HUES64 (cell line): ENCODE measurements at regions not wholly inside any gene's neighbourhood (a gene's known extent, or its start where the extent isn't known, plus 50 kb on each side); places are given as distances from the start of the nearest gene placed in this dataset.
"Not testable (repeated sequence)": the region's sequence is repeated elsewhere in the genome, so short reads cannot be mapped to it uniquely, and the experiment has no call there.

Experiments used
- H3K27ac ChIP-seq: 2 replicates; pipeline ENCODE4 v1.7.0; 2013; ENCODE audit warnings: low read depth, low read length, inconsistent platforms
- H3K27me3 ChIP-seq: 2 replicates; pipeline ENCODE4 v1.6.1; 2013; ENCODE audit warnings: mild to moderate bottlenecking, low read length; ENCODE audit not compliant: insufficient read depth
- H3K36me3 ChIP-seq: 2 replicates; pipeline ENCODE4 v1.6.1; 2013; ENCODE audit warnings: mild to moderate bottlenecking, low read length; ENCODE audit not compliant: insufficient read depth
- H3K4me1 ChIP-seq: 2 replicates; pipeline ENCODE4 v1.6.1; 2013; ENCODE audit warnings: mild to moderate bottlenecking, low read length, moderate library complexity; ENCODE audit not compliant: insufficient read depth
- H3K4me3 ChIP-seq: 2 replicates; pipeline ENCODE4 v1.5.1; 2013; ENCODE audit warnings: mild to moderate bottlenecking, low read length, moderate library complexity
- H3K9ac ChIP-seq: 2 replicates; pipeline ENCODE4 v1.6.1; 2013; ENCODE audit warnings: mild to moderate bottlenecking, low read depth, low read length
- H3K9me3 ChIP-seq: 2 replicates; pipeline ENCODE4 v1.6.1; 2013; ENCODE audit warnings: low read depth, low read length; ENCODE audit not compliant: insufficient read depth
- WGBS: fragments of 150-250, 120-280 bp; methylation state at CpG from one replicate; pipeline ENCODE4 v1.1.7; 2013; ENCODE audit warnings: missing lambda C conversion rate; 5-methylcytosine and 5-hydroxymethylcytosine counted together

DNA sequence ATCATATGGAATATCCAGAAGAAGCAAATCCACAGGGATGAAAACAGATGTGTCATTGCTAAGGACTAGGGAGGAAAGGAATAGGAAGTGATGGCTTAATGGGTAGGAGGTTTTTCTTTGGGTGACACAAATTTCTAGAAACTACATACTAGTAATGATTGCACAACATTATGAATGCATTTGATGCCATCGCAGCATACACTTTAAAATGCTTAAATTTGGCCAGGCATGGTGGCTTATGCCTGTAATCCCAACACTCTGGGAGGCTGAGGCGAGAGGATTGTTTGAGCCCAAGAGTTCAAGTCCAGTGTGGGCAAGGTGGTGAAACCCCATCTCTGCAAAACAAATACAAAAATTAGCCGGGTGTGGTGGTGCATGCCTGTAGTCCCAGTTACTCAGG, 1370.8 kb downstream of the AACS start:
- Histone ChIP-seq H3K27ac (no peak overlapping the region), H3K9me3 (no peaks in the 10 kb centered on the region), H3K36me3 (no peaks in the 10 kb centered on the region), H3K9ac (no peak overlapping the region), H3K4me1 (0 out of 2 replicates have a peak, but pooled peaks cover 6% of the 10 kb centered on the region), H3K27me3 (no peaks in the 10 kb centered on the region), H3K4me3 (no peak overlapping the region)
- 93% methylated on average over 3 of the region's 3 CpGs for WGBS

DNA sequence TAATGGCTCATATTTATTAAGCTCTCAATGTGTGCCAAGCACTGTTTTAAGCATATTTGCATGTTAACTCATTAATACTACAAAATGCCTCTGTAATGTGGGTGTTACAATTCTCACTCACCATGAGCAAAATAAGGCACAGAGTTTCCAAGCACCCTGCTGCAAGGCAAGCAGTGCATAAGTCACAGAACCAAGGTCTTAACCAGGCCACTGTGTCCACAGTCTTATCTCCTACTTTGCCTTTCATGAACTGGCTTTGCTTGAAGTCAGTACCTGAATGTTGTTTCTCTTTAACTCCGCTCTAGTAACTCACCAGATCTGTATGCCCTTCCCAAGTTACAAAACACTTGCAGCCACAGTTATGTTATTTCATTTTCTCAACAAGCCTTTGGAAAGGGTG, 1372.7 kb downstream of the AACS start:
- no peaks in the 10 kb centered on the region for H3K9me3 ChIP-seq
- no peak overlapping the region for H3K4me3 ChIP-seq
- H3K27me3 ChIP-seq, result no peaks in the 10 kb centered on the region
- H3K4me1 ChIP-seq, result peaks cover 2% of the 10 kb centered on the region; the same call in 1 of the 2 replicates
- 90% methylated on average over 1 of the region's 1 CpG for WGBS
- H3K9ac ChIP-seq, result no peak overlapping the region
- no peaks in the 10 kb centered on the region for H3K36me3 ChIP-seq
- H3K27ac ChIP-seq, result no peak overlapping the region

DNA sequence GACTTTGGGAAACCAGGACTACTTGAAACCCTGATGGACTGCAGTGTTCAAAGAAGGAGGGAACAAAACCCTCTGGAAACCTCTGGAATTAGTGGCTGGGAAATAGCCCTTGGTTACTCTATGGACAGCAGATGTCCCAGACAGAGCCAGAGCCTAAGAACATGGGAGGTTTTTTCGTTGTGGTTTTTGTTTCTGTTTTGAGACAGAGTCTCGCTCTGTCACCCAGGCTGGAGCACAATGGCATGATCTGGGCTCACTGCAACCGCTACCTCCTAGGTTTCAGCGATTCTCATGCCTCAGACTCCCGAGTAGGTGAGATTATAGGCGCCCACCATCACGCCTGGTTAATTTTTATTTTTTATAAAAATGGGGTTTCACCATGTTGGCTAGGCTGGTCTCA, 1378.7 kb downstream of the AACS start:
- H3K4me3 ChIP-seq, result no peak overlapping the region
- H3K4me1 ChIP-seq, result peaks cover 4% of the 10 kb centered on the region; the same call in 1 of the 2 replicates
- WGBS, result 91% methylated on average over 7 of the region's 7 CpGs
- no peak overlapping the region for H3K27ac ChIP-seq
- no peaks in the 10 kb centered on the region for H3K9me3 ChIP-seq
- H3K9ac ChIP-seq, result no peak overlapping the region
- H3K27me3 ChIP-seq, result no peaks in the 10 kb centered on the region
- H3K36me3 ChIP-seq, result no peaks in the 10 kb centered on the region

DNA sequence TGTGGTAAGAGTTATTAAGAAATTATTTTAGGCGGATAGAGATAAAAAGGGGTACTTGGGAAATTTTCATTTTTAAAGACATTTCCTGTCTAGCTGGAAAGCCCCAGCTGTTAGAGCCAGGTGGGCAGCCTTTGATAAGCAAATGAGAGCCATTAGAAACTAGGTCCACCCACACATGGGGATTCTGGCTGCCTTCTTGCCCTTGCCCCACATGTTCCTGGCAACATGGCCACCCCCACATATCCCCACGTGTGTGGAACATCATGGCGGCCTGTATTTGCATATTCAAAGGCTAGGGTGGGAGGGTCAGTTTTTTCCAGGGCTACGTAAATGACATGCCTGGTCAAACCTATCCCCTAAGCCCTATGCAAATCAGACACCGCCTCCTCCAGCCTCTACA, 1382.1 kb downstream of the AACS start:
- no peak overlapping the region for H3K9ac ChIP-seq
- no peak overlapping the region for H3K27ac ChIP-seq
- no peaks in the 10 kb centered on the region for H3K9me3 ChIP-seq
- H3K4me3 ChIP-seq, result no peak overlapping the region
- no peaks in the 10 kb centered on the region for H3K36me3 ChIP-seq
- H3K4me1 ChIP-seq, result peaks cover 4% of the 10 kb centered on the region; the same call in 1 of the 2 replicates
- no peaks in the 10 kb centered on the region for H3K27me3 ChIP-seq
- 80% methylated on average over 4 of the region's 5 CpGs for WGBS

DNA sequence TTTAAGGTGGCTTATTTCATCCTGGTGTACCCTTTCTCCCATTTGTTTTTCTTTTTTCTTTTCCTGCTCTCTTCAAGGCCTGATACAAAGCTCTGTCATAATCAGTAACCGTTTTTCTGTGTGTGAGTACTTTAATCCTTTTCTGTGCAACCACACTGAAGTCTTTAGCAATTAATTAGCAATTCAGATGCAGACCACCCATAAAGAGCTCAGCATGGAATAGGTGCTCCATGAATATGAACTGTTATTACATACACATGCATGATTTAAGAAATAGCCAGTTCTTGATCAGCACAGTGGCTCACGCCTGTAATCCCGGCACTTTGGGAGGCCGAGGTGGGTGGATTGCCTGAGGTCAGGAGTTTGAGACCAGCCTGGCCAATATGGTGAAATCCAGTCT, 1386.6 kb downstream of the AACS start:
- WGBS, result 76% methylated on average over 4 of the region's 4 CpGs
- H3K9me3 ChIP-seq, result no peaks in the 10 kb centered on the region
- H3K27me3 ChIP-seq, result no peaks in the 10 kb centered on the region
- H3K4me1 ChIP-seq, result peaks cover 15% of the 10 kb centered on the region
- no peaks in the 10 kb centered on the region for H3K36me3 ChIP-seq
- no peak overlapping the region for H3K4me3 ChIP-seq
- H3K9ac ChIP-seq, result no peak overlapping the region
- no peak overlapping the region for H3K27ac ChIP-seq

DNA sequence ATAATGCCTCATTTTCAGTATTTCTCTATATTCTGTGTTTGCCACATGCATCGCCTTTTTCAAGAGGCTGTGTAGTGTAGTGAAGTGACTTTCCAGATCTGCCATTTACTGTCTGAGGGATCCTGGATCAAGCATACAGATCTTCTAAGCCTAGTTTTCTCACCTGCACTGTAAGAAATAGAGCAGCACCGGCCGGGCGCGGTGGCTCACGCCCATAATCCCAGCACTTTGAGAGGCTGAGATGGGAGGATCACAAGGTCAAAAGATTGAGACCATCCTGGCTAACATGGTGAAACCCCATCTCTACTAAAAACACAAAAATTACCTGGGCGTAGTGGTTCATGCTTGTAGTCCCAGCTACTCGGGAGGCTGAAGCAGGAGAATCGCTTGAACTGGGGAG, 1387.5 kb downstream of the AACS start:
- H3K4me3 ChIP-seq, H3K9me3 ChIP-seq, H3K9ac ChIP-seq, H3K27me3 ChIP-seq, H3K36me3 ChIP-seq: not testable (repeated sequence)
- 0 out of 2 replicates have a peak overlapping the region, but pooled peaks have one; percentile 8 for H3K27ac ChIP-seq
- peaks cover 15% of the 10 kb centered on the region for H3K4me1 ChIP-seq
- WGBS, result 96% methylated on average over 9 of the region's 9 CpGs

DNA sequence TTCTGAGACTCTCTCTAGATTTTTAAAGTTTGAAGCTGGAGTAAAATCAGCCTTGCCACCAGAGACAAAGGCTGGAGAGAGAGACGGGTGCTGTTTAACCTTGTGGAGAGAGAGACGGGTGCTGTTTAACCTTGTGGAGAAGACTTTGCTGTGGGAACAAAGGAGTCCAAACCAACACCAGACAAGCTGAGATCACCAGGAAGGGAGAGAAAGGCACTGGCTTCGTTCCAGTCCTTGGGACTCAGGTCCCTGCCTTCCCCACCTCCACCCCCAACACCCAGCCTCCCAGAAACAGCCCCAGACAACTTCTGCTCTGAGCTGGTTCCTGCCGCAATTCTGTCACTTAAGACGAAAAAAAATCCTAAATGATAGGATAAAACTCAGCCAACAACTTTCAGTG, 1389.3 kb downstream of the AACS start:
- Histone ChIP-seq H3K4me1 (peaks cover 15% of the 10 kb centered on the region), H3K9me3 (no peaks in the 10 kb centered on the region), H3K9ac (peak overlapping the region; percentile 60; the same call in 1 of the 2 replicates), H3K27ac (peak overlapping the region; percentile 52; the same call in 1 of the 2 replicates), H3K36me3 (no peaks in the 10 kb centered on the region), H3K4me3 (no peak overlapping the region), H3K27me3 (no peaks in the 10 kb centered on the region)
- WGBS, result 85% methylated on average over 5 of the region's 5 CpGs

DNA sequence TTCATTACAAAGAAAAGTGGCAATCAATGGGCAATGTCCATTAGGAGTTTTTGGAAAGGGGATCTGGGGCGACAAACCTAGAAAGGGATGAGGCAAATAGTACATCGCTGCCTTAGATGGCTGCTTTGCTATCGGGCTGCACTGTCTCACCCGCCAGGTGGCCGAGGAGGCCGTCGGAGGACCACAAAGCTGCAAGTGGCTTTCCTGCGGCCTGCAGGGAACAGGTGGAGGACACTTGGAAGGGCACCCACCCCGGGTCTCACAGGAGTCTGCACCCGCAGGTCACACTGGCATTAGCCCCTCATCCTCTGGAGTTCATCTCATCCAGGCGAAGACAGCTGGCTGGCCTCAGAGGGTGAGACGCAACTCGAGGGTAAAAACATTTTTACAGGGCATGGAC, 1392.5 kb downstream of the AACS start:
- H3K4me3 ChIP-seq, result no peak overlapping the region
- H3K27me3 ChIP-seq, result no peaks in the 10 kb centered on the region
- WGBS, result 97% methylated on average over 13 of the region's 13 CpGs

DNA sequence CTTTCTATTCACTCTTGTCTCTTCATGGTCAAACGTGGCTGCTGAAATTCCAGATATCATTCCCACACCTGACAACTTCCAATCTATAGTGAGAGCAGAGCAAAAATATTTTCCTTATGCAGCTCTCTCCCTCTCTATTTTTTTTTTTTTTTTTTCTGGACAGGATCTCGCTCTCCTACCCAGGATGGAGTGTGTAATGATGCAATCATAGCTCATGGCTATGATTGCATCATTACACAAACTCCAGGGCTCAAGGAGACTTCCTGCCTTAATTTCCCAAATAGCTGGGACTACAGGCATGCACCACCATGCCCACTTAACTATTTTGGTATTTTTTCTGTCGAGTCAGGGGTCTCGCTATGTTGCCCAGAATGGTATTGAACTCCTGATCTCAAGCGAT, 1398.9 kb downstream of the AACS start:
- no peaks in the 10 kb centered on the region for H3K9me3 ChIP-seq
- no peak overlapping the region for H3K4me3 ChIP-seq
- H3K4me1 ChIP-seq, result no peaks in the 10 kb centered on the region
- no peaks in the 10 kb centered on the region for H3K36me3 ChIP-seq
- H3K9ac ChIP-seq, result no peak overlapping the region
- H3K27me3 ChIP-seq, result no peaks in the 10 kb centered on the region
- H3K27ac ChIP-seq, result no peak overlapping the region
- 91% methylated on average over 4 of the region's 5 CpGs for WGBS

More for the DNA sequence above, 1392.5 kb downstream of the AACS start:
- no peaks in the 10 kb centered on the region for H3K36me3 ChIP-seq
- no peak overlapping the region for H3K9ac ChIP-seq
- peaks cover 15% of the 10 kb centered on the region for H3K4me1 ChIP-seq
- no peaks in the 10 kb centered on the region for H3K9me3 ChIP-seq
- H3K27ac ChIP-seq, result no peak overlapping the region

DNA sequence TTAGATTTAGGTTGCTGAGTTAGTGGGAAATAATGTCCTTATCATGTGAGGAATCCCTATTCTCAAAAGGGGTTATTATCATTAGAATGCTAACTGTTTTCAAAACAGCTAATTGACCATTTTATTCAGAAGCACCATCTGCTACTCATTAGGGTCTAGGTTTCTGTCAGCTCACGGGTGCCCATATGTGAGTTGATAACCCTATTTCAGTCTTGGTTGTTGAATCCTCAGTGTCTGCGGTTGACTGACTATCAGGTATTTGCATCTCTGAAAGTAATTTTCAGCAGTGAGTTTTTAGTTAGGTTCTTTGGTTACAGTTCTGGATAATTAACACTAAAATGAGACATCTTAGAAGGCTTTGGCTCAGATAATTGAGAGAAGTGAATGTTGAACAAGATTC, 1404.0 kb downstream of the AACS start:
- H3K4me3 ChIP-seq, result no peak overlapping the region
- H3K9me3 ChIP-seq, result peaks cover 2% of the 10 kb centered on the region; the same call in 1 of the 2 replicates
- no peaks in the 10 kb centered on the region for H3K36me3 ChIP-seq
- no peak overlapping the region for H3K27ac ChIP-seq
- no peaks in the 10 kb centered on the region for H3K4me1 ChIP-seq
- 88% methylated on average over 2 of the region's 2 CpGs for WGBS
- no peak overlapping the region for H3K9ac ChIP-seq
- H3K27me3 ChIP-seq, result no peaks in the 10 kb centered on the region

DNA sequence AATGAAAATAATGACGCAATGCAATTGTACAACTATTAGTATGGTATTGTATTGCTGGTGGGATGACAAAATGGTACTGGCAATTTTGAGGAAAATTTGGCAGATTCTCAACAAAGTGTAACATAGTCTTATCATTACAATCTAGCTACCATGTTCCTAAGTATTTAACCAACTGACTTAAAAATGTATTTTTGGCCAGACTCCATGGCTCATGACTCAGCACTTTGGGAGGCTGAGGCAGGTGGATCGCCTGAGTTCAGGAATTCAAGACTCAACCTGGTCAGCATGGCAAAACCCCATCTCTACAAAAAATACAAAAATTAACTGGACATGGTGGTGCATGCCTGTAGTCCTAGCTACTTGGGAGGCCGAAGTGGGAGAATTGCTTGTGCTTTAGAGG, 1409.5 kb downstream of the AACS start:
- Histone ChIP-seq H3K4me1 (no peaks in the 10 kb centered on the region), H3K27me3 (no peaks in the 10 kb centered on the region), H3K9me3 (peaks cover 10% of the 10 kb centered on the region; the same call in 1 of the 2 replicates), H3K36me3 (no peaks in the 10 kb centered on the region), H3K27ac (no peak overlapping the region), H3K9ac (no peak overlapping the region), H3K4me3 (no peak overlapping the region)
- WGBS, result over 99% methylated on average over 3 of the region's 3 CpGs

DNA sequence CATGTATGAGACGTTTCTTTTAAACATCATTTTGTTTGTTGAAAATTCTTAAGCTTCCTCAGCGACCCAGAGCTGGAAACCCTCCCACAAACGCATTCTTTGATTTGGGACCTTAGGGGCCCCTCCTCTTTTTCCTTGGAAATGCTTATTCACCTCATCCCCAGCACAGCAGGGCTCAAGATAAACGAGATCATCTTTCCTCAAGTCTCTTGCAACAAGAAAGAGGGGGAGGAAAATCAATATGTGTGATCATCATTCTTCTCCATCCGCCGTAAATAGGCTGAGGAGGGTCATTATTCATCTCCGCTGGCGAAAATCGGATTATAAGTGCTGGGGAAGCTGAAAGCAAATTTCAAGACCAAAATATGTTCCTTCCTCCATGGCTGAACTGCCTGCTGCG, 1415.2 kb downstream of the AACS start:
- peak overlapping the region; percentile 16; the same call in 1 of the 2 replicates for H3K4me3 ChIP-seq
- peaks cover 14% of the 10 kb centered on the region for H3K4me1 ChIP-seq
- H3K9ac ChIP-seq, result no peak overlapping the region
- H3K36me3 ChIP-seq, result no peaks in the 10 kb centered on the region
- H3K27me3 ChIP-seq, result no peaks in the 10 kb centered on the region
- H3K9me3 ChIP-seq, result 0 out of 2 replicates have a peak, but pooled peaks cover 4% of the 10 kb centered on the region
- H3K27ac ChIP-seq, result peak overlapping the region; percentile 28; the same call in 1 of the 2 replicates
- 62% methylated on average over 9 of the region's 10 CpGs for WGBS
